GM12878 (cell line): ENCODE measurements at regions not wholly inside any gene's neighbourhood (a gene's known extent, or its start where the extent isn't known, plus 50 kb on each side); places are given as distances from the start of the nearest gene placed in this dataset.

Experiments
- CTCF ChIP-seq, 3 experiments: IDR thresholded peaks in 2 of 3; conservative IDR thresholded peaks in 1 of 3; 2 replicates each; pipeline ENCODE4 v1.5.1; 2011; ENCODE audit warnings: low read depth in 3 of 3, low read length in 3 of 3, mild to moderate bottlenecking in 3 of 3, control low read depth in 2 of 3, moderate library complexity in 2 of 3, inconsistent platforms in 1 of 3, mixed read lengths in 1 of 3; ENCODE audit not compliant: control insufficient read depth in 2 of 3, insufficient read depth in 1 of 3; ENCODE audit errors: extremely low read depth in 1 of 3
- EZH2 ChIP-seq: IDR thresholded peaks from 2 replicates; pipeline ENCODE4 v1.6.1; 2012; ENCODE audit warnings: low read depth, mild to moderate bottlenecking, control low read depth, inconsistent platforms, low read length, borderline replicate concordance; ENCODE audit not compliant: control insufficient read depth
- HDAC2 ChIP-seq: fragments of 200-600 bp; sonication (generic); IDR thresholded peaks from 2 replicates; pipeline ENCODE4 v1.6.1; 2017
- JUNB ChIP-seq: IDR thresholded peaks from 2 replicates; pipeline ENCODE4 v1.6.1; 2016; ENCODE audit warnings: antibody characterized with exemption, mild to moderate bottlenecking
- NBN ChIP-seq: fragments of 450-650 bp; IDR thresholded peaks from 2 replicates; pipeline ENCODE4 v1.6.1; 2016
- NFYA ChIP-seq: IDR thresholded peaks from 2 replicates; pipeline ENCODE4 v1.6.1; 2011; ENCODE audit warnings: low read depth, mild to moderate bottlenecking, low read length, improper control_type of control experiment, borderline replicate concordance
- POLR2A ChIP-seq: IDR thresholded peaks from 2 replicates; pipeline ENCODE4 v1.6.1; 2011; ENCODE audit warnings: low read depth, mild to moderate bottlenecking, low read length
- RAD21 ChIP-seq: IDR thresholded peaks from 2 replicates; pipeline ENCODE4 v1.6.1; 2011; ENCODE audit warnings: mild to moderate bottlenecking, low read depth, low read length, moderate library complexity; ENCODE audit not compliant: insufficient read depth
- RELA ChIP-seq: fragments of 450-650 bp; IDR thresholded peaks from 2 replicates; pipeline ENCODE4 v1.8.0; 2014; ENCODE audit warnings: borderline replicate concordance; ENCODE audit not compliant: partially characterized antibody
- YBX1 ChIP-seq: fragments of 450-650 bp; IDR thresholded peaks from 2 replicates; pipeline ENCODE4 v1.6.1; 2016; ENCODE audit warnings: antibody characterized with exemption
- YY1 ChIP-seq: IDR thresholded peaks from 2 replicates; pipeline ENCODE4 v1.6.1; 2011; ENCODE audit warnings: low read depth, mild to moderate bottlenecking, low read length
- ZBED1 ChIP-seq: IDR thresholded peaks from 2 replicates; pipeline ENCODE4 v1.6.1; 2016; ENCODE audit warnings: borderline replicate concordance
- ZBTB40 ChIP-seq: fragments of 450-650 bp; IDR thresholded peaks from 2 replicates; pipeline ENCODE4 v1.6.1; 2016; ENCODE audit warnings: mild to moderate bottlenecking, moderate library complexity, borderline replicate concordance

- TF ChIP-seq ZBTB40 (no peak), EZH2 (no peak), HDAC2 (no peak), JUNB (no peak), NFYA (no peak), YBX1 (no peak), CTCF (IDR thresholded peaks at IDR 0.05 in 2 of 3, conservative IDR thresholded peaks at IDR 0.05 in 1 of 3; ENCODE audit: control insufficient read depth in 2 of 3, extremely low read depth in 1 of 3, insufficient read depth in 1 of 3, low read depth in 3 of 3, low read length in 3 of 3) (no peak), ZBED1 (no peak), POLR2A (no peak), NBN (no peak), YY1 (no peak), RAD21 (no peak), RELA (no peak)
Measured at GRCh38 chr9:116058421-116058820, 95.2 kb upstream of the PAPPA start.
